Ascending aorta (tissue), 2 donors: ENCODE measurements at regions not wholly inside any gene's neighbourhood (a gene's known extent, or its start where the extent isn't known, plus 50 kb on each side); places are given as distances from the start of the nearest gene placed in this dataset.

ENCODE experiments used
- DNase-seq, 2 donors: peaks; one replicate each; pipeline ENCODE4 v3.0.0-alpha.2; 2019; ENCODE audit warnings: low spot score in 2 of 2
- H3K27ac ChIP-seq, 2 donors: fragments of 200-600 bp; sonication (generic); one replicate each; pipeline ENCODE4 v1.5.1; 2016 to 2017; ENCODE audit warnings: mild to moderate bottlenecking in 1 of 2
- H3K27me3 ChIP-seq: fragments of 200-600 bp; sonication (generic); one replicate; pipeline ENCODE4 v1.5.1; 2017
- H3K36me3 ChIP-seq, 2 donors: fragments of 200-600 bp; sonication (generic); one replicate each; pipeline ENCODE4 v1.5.1; 2016
- H3K4me1 ChIP-seq, 2 donors: fragments of 200-600 bp; sonication (generic); one replicate each; pipeline ENCODE4 v1.5.1; 2016 to 2017; ENCODE audit warnings: mild to moderate bottlenecking in 1 of 2
- H3K4me3 ChIP-seq, 2 donors: fragments of 200-600 bp; sonication (generic); one replicate each; pipeline ENCODE4 v1.5.1; 2016 to 2017; ENCODE audit warnings: mild to moderate bottlenecking in 1 of 2
- H3K9me3 ChIP-seq, 2 donors: fragments of 200-600 bp; sonication (generic); one replicate each; pipeline ENCODE4 v1.5.1; 2016
- CTCF ChIP-seq, 3 experiments: fragments of 200-600 bp in 2 of 3; fragments of 450-650 bp in 1 of 3; sonication (generic) in 2 of 3; IDR thresholded peaks; one replicate each; pipeline ENCODE4 v1.5.1; 2016 to 2019; ENCODE audit warnings: antibody characterized with exemption in 3 of 3, mild to moderate bottlenecking in 1 of 3, moderate library complexity in 1 of 3
- intact Hi-C: fragments of 100-400 bp; cut with DNase I; formaldehyde crosslinking; loops from one replicate; pipeline ENCODE4 v1.15.1; 2023

GRCh38 chr2:176409671-176410070 lies 140.4 kb downstream of the MTX2 start:
- Histone ChIP-seq H3K9me3 (no peaks in the 10 kb centered on the region), H3K27me3 (no peaks in the 10 kb centered on the region), H3K4me1 (no peaks in the 10 kb centered on the region), H3K36me3 (no peaks in the 10 kb centered on the region), H3K4me3 (no peak overlapping the region), H3K27ac (no peak overlapping the region)
- TF ChIP-seq CTCF (IDR thresholded peaks at IDR 0.05), result no peak
- intact Hi-C loops, result no loop called here
- no peak for DNase-seq

- no peak for TF ChIP-seq CTCF (IDR thresholded peaks at IDR 0.05)
- intact Hi-C loops, result no loop called here
- H3K4me1 ChIP-seq, result no peaks in the 10 kb centered on the region
- no peaks in the 10 kb centered on the region for H3K27me3 ChIP-seq
- no peaks in the 10 kb centered on the region for H3K9me3 ChIP-seq
- H3K36me3 ChIP-seq, result no peaks in the 10 kb centered on the region
- no peak overlapping the region for H3K27ac ChIP-seq
- no peak for DNase-seq
- no peak overlapping the region for H3K4me3 ChIP-seq
Observed at GRCh38 chr2:176412136-176412535, 142.9 kb downstream of the MTX2 start.

GRCh38 chr2:176413786-176414185 lies 144.5 kb downstream of the MTX2 start:
- no peaks in the 10 kb centered on the region for H3K4me1 ChIP-seq
- no peak for DNase-seq
- no peak overlapping the region for H3K4me3 ChIP-seq
- no peaks in the 10 kb centered on the region for H3K36me3 ChIP-seq
- H3K27me3 ChIP-seq, result no peaks in the 10 kb centered on the region
- no peak overlapping the region for H3K27ac ChIP-seq
- TF ChIP-seq CTCF (IDR thresholded peaks at IDR 0.05), result no peak
- intact Hi-C loops, result no loop called here
- no peaks in the 10 kb centered on the region for H3K9me3 ChIP-seq

GRCh38 chr2:176414641-176415040 lies 145.4 kb downstream of the MTX2 start:
- Histone ChIP-seq H3K36me3 (no peaks in the 10 kb centered on the region), H3K27ac (no peak overlapping the region), H3K4me1 (peaks cover 0 to 6% of the 10 kb centered on the region in 2 donors), H3K4me3 (no peak overlapping the region), H3K27me3 (no peaks in the 10 kb centered on the region), H3K9me3 (no peaks in the 10 kb centered on the region)
- DNase-seq, result no peak
- intact Hi-C loops, result no loop called here
- TF ChIP-seq CTCF (IDR thresholded peaks at IDR 0.05), result no peak

- H3K27me3 ChIP-seq, result no peaks in the 10 kb centered on the region
- no peak overlapping the region for H3K4me3 ChIP-seq
- no peak for DNase-seq
Observed at GRCh38 chr2:176415174-176415895, 146.1 kb downstream of the MTX2 start.

More at GRCh38 chr2:176415174-176415895, 146.1 kb downstream of the MTX2 start:
- TF ChIP-seq CTCF (IDR thresholded peaks at IDR 0.05), result no peak
- H3K4me1 ChIP-seq, result peaks cover 0 to 6% of the 10 kb centered on the region in 2 donors
- intact Hi-C loops, result no loop called here
- no peaks in the 10 kb centered on the region for H3K9me3 ChIP-seq
- no peaks in the 10 kb centered on the region for H3K36me3 ChIP-seq
- no peak overlapping the region for H3K27ac ChIP-seq
